Spleen (tissue), 11 donors: ENCODE measurements at regions not wholly inside any gene's neighbourhood (a gene's known extent, or its start where the extent isn't known, plus 50 kb on each side); places are given as distances from the start of the nearest gene placed in this dataset.
A peak's percentile ranks its signal among the peaks of the same experiment; 100 is the strongest.

Experiments used
- DNase-seq: peaks from one replicate; pipeline ENCODE4 v3.0.0-alpha.2; 2020
- H3K27ac ChIP-seq, 8 donors: fragments of 200-600 bp; sonication (generic) in 7 of 8; 1 replicate in 4 of 8; 2 replicates in 4 of 8; pipeline versions ENCODE4 v1.5.0 to v1.8.0; 2016 to 2021; ENCODE audit warnings: inconsistent platforms in 4 of 8, mild to moderate bottlenecking in 4 of 8, moderate library complexity in 1 of 8
- H3K27me3 ChIP-seq, 7 donors: fragments of 200-600 bp; sonication (generic) in 6 of 7; replicated peaks in 1 of 7; 1 replicate in 4 of 7; 2 replicates in 3 of 7; pipeline versions ENCODE4 v1.5.0 to v1.8.0; 2016 to 2021; ENCODE audit warnings: inconsistent platforms in 3 of 7, mild to moderate bottlenecking in 1 of 7
- H3K36me3 ChIP-seq, 6 donors: fragments of 200-600 bp; sonication (generic) in 5 of 6; 1 replicate in 4 of 6; 2 replicates in 2 of 6; pipeline versions ENCODE4 v1.5.0 to v1.8.0; 2016 to 2021; ENCODE audit warnings: inconsistent platforms in 2 of 6
- H3K4me1 ChIP-seq, 6 donors: fragments of 200-600 bp; sonication (generic) in 5 of 6; 1 replicate in 3 of 6; 2 replicates in 3 of 6; pipeline versions ENCODE4 v1.5.0 to v1.8.0; 2016 to 2021; ENCODE audit warnings: inconsistent platforms in 3 of 6
- H3K4me3 ChIP-seq, 8 donors: fragments of 200-600 bp; sonication (generic) in 7 of 8; 1 replicate in 4 of 8; 2 replicates in 4 of 8; pipeline versions ENCODE4 v1.5.0 to v1.8.0; 2016 to 2021; ENCODE audit warnings: inconsistent platforms in 4 of 8, mild to moderate bottlenecking in 4 of 8, moderate library complexity in 2 of 8
- H3K9me3 ChIP-seq, 8 donors: fragments of 200-600 bp; sonication (generic) in 7 of 8; 1 replicate in 4 of 8; 2 replicates in 4 of 8; pipeline versions ENCODE4 v1.5.0 to v1.8.0; 2016 to 2021; ENCODE audit warnings: inconsistent platforms in 4 of 8
- POLR2A ChIP-seq, 3 donors: fragments of 450-650 bp; IDR thresholded peaks; one replicate each; pipeline ENCODE4 v1.5.1; 2017; ENCODE audit warnings: antibody characterized with exemption in 3 of 3, mild to moderate bottlenecking in 1 of 3
- POLR2AphosphoS5 ChIP-seq, 3 donors: sonication (generic); formaldehyde crosslinking; IDR thresholded peaks; one replicate each; pipeline ENCODE4 v1.5.1; 2017; ENCODE audit warnings: antibody characterized with exemption in 3 of 3
- WGBS, 5 donors: extraction: QIAGEN DNeasy Blood & Tissue Kit in 3 of 5; methylation state at CpG; one replicate each; pipeline versions ENCODE4 v1.1.5 to v1.1.7; 2013 to 2018; 5-methylcytosine and 5-hydroxymethylcytosine counted together
- intact Hi-C: fragments of 100-400 bp; cut with DNase I; formaldehyde crosslinking; loops from one replicate; pipeline ENCODE4 v1.15.0; 2023; ENCODE audit warnings: low total_unique reads
- TF ChIP-seq, protein P1 (sequence below), 11 experiments: fragments of 200-600 bp in 7 of 11; fragments of 450-650 bp in 4 of 11; sonication (generic) in 4 of 11; IDR thresholded peaks in 8 of 11; conservative IDR thresholded peaks in 3 of 11; 1 replicate in 7 of 11; 2 replicates in 4 of 11; pipeline versions ENCODE4 v1.4.0 to v1.8.0; 2016 to 2021; ENCODE audit warnings: antibody characterized with exemption in 11 of 11, inconsistent platforms in 4 of 11, mild to moderate bottlenecking in 1 of 11
- donor health status: healthy with polysubstance abuse.
- donor health status: DM: no; HTN: no; CAD: no; lungs with moderate emphysema.
- donor health status: DM: no; HTN: no; CAD: no.
- donor health status: Bipolar disorder and iron deficiency.
- donor health status: healthy.
- donor health status: DM: no; HTN: no; CAD: no.
- donor health status: DM: yes; HTN: yes; CAD: no.

DNA sequence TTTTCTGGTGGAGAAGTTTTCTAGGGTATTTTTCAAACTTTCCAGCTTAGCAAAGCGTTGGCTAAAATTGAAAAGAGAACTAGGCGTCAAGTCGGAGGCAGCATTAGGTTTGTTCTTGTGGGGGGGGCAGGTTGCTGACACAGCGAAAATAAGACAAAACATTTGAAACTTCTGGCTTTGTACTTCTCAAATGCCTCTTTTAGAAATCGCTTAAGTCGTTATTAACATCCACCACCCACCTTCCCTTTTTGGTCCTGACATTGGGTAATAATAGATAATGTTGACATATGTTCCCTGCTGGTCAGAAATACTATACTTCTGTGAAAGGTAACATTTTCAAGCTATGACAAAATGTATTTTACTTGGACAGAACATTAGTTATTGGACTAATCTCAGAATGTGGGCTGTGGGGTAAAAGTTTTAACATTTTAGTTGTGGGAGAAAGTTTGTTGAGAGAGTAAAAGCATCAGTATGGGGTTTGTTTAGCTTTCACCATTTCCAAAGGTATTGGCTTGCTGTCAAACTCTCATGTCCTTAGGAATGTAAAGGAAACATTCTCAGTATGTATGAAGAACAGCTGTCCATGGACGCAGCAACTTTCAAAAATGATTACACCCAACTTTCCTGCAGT, 88.1 kb upstream of the ZEB2 start:
- DNase-seq = no peak
- H3K9me3 ChIP-seq = no peaks in the 10 kb centered on the region
- TF ChIP-seq POLR2AphosphoS5 (IDR thresholded peaks at IDR 0.05) (peak in 1 of 3 donors; percentile 54), POLR2A (IDR thresholded peaks at IDR 0.05) (no peak)
- TF ChIP-seq, protein P1, sequence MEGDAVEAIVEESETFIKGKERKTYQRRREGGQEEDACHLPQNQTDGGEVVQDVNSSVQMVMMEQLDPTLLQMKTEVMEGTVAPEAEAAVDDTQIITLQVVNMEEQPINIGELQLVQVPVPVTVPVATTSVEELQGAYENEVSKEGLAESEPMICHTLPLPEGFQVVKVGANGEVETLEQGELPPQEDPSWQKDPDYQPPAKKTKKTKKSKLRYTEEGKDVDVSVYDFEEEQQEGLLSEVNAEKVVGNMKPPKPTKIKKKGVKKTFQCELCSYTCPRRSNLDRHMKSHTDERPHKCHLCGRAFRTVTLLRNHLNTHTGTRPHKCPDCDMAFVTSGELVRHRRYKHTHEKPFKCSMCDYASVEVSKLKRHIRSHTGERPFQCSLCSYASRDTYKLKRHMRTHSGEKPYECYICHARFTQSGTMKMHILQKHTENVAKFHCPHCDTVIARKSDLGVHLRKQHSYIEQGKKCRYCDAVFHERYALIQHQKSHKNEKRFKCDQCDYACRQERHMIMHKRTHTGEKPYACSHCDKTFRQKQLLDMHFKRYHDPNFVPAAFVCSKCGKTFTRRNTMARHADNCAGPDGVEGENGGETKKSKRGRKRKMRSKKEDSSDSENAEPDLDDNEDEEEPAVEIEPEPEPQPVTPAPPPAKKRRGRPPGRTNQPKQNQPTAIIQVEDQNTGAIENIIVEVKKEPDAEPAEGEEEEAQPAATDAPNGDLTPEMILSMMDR (IDR thresholded peaks at IDR 0.05 in 8 of 11, conservative IDR thresholded peaks at IDR 0.05 in 3 of 11) = peak in 2 of 11 experiments; percentile 15 to 16
- H3K27me3 ChIP-seq = no peaks in the 10 kb centered on the region
- WGBS, 5 donors = 31 to 57% (median 45%) methylated on average over 7 of the region's 7 CpGs
- no peak overlapping the region for H3K4me3 ChIP-seq
- H3K27ac ChIP-seq = peak overlapping the region in 6 of 8 donors; percentile 0 to 87 (median 75)
- intact Hi-C loops = no loop called here
- peaks cover 0 to 44% (median 9%) of the 10 kb centered on the region in 6 donors for H3K4me1 ChIP-seq
- H3K36me3 ChIP-seq = no peaks in the 10 kb centered on the region

DNA sequence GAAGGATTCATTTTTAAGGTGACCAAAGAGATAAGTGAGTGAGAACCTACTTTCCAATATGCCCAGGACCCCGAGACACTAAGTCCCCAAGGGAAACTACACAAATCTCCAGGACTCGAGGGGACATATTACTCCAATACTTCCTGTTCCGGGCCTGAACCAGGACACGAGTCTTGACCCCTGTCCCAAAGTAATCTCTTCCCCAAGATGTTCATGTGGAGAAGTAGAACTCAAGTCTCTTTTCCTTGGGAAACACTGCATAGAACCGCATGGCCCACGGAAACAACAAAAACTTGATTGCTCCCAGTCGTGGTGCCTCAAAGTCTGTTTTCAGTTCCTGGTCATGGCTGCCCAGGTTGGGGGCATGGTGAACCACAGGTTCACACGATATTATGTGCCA, 87.2 kb upstream of the ZEB2 start:
- H3K4me3 ChIP-seq = no peak overlapping the region
- 73 to 87% (median 79%) methylated on average over 8 of the region's 8 CpGs for WGBS, 5 donors
- no peaks in the 10 kb centered on the region for H3K27me3 ChIP-seq
- no peaks in the 10 kb centered on the region for H3K36me3 ChIP-seq
- no peak for DNase-seq
- H3K9me3 ChIP-seq = no peaks in the 10 kb centered on the region
- peaks cover 0 to 44% (median 9%) of the 10 kb centered on the region in 6 donors for H3K4me1 ChIP-seq
- TF ChIP-seq, protein P1 (IDR thresholded peaks at IDR 0.05 in 8 of 11, conservative IDR thresholded peaks at IDR 0.05 in 3 of 11) = no peak
- TF ChIP-seq POLR2AphosphoS5 (IDR thresholded peaks at IDR 0.05) (no peak), POLR2A (IDR thresholded peaks at IDR 0.05) (no peak)
- H3K27ac ChIP-seq = peak overlapping the region in 7 of 8 donors; percentile 38 to 87 (median 73)
- intact Hi-C loops = no loop called here

DNA sequence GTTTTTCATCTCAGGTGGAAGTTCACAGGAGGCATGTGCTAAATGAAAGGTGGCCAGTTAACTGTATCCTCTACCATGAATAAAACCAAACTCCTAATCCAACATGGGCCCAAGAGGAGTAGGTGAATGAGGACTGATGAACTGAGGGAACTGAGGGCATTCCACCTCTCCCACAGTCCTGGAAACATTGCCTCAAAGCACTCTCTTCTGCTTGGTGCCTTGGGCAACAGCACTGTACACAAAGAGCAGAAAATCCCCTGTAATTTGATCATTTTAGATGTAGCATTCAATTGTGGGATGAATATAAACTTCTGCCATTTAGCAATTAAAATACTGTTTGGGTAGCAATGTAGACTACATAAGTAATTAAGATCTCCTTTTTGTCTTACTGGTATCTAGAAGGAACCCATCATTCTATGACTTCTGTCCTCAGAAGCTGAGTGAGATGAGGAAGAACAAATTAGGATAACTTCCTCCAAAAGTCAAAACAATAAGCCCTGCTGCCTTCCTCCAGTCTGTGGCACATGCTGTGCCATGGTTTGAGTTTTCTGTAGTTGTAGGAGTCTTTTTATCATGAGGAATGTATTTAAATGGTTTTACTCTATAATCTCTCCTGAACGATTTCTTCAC, 86.7 kb upstream of the ZEB2 start:
- 71 to 92% (median 85%) methylated on average over 1 of the region's 1 CpG for WGBS, 5 donors
- TF ChIP-seq POLR2A (IDR thresholded peaks at IDR 0.05) (no peak), POLR2AphosphoS5 (IDR thresholded peaks at IDR 0.05) (no peak)
- TF ChIP-seq, protein P1 (IDR thresholded peaks at IDR 0.05 in 8 of 11, conservative IDR thresholded peaks at IDR 0.05 in 3 of 11) = no peak
- Histone ChIP-seq H3K9me3 (no peaks in the 10 kb centered on the region), H3K27ac (peak overlapping the region in 7 of 8 donors; percentile 38 to 87 (median 73)), H3K4me1 (peaks cover 0 to 44% (median 9%) of the 10 kb centered on the region in 6 donors), H3K4me3 (no peak overlapping the region), H3K36me3 (no peaks in the 10 kb centered on the region), H3K27me3 (no peaks in the 10 kb centered on the region)
- DNase-seq = no peak
- intact Hi-C loops = no loop called here

DNA sequence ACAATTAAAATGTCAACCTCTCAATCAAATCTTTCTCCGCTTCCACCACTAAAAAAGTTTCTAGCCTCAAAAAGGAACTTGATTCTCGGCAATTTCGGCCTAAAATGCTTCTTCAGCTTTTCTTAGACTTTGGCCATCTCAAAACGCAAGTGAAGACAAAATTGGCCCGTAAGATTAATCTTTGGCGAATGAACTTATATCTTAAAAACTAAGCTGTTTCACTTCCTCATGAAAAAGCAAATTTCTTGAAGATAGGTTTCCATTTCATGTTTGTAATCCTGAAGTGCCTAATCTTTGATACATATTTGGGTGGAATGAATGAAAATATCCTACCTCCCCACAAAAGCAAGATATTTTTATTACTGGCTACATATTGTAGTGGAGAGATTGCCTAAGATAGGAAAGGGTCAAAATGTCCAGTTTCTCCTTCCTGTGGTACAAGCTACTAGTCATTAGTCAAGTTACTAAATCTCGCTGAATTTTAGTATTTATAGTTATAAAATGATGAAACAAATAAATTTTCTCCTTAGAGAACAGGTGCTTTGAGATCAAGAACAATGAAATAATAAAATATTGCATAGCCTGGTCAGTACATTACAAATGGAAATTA, 85.4 kb upstream of the ZEB2 start:
- no peak overlapping the region for H3K4me3 ChIP-seq
- no peaks in the 10 kb centered on the region for H3K27me3 ChIP-seq
- peak overlapping the region in 6 of 8 donors; percentile 48 to 87 (median 75) for H3K27ac ChIP-seq
- TF ChIP-seq POLR2AphosphoS5 (IDR thresholded peaks at IDR 0.05) (no peak), POLR2A (IDR thresholded peaks at IDR 0.05) (no peak)
- DNase-seq = no peak
- H3K4me1 ChIP-seq = peaks cover 0 to 44% (median 9%) of the 10 kb centered on the region in 6 donors
- intact Hi-C loops = no loop called here
- H3K9me3 ChIP-seq = no peaks in the 10 kb centered on the region
- WGBS, 5 donors = 68 to 72% (median 71%) methylated on average over 7 of the region's 7 CpGs
- H3K36me3 ChIP-seq = no peaks in the 10 kb centered on the region
